HFFc6 (cell line): ENCODE measurements at regions not wholly inside any gene's neighbourhood (a gene's known extent, or its start where the extent isn't known, plus 50 kb on each side); places are given as distances from the start of the nearest gene placed in this dataset.

ENCODE experiments used
- DNase-seq: peaks from one replicate; pipeline ENCODE4 v3.0.0-alpha.2; 2018
- H3K27ac Mint-ChIP-seq: 2 replicates; pipeline ENCODE4 v1.8.0; 2020; ENCODE audit warnings: mild to moderate bottlenecking, mixed read lengths
- H3K27me3 Mint-ChIP-seq: 2 replicates; pipeline ENCODE4 v1.8.0; 2021; ENCODE audit warnings: mild to moderate bottlenecking, moderate library complexity, mixed read lengths; ENCODE audit not compliant: insufficient read depth
- H3K36me3 Mint-ChIP-seq: 2 replicates; pipeline ENCODE4 v1.8.0; 2021; ENCODE audit warnings: low read depth, mixed read lengths
- H3K4me1 Mint-ChIP-seq: 2 replicates; pipeline ENCODE4 v1.8.0; 2020; ENCODE audit warnings: low read depth, mixed read lengths
- H3K4me3 Mint-ChIP-seq: 2 replicates; pipeline ENCODE4 v1.8.0; 2020; ENCODE audit warnings: mild to moderate bottlenecking, moderate library complexity, mixed read lengths
- H3K9me3 Mint-ChIP-seq: 2 replicates; pipeline ENCODE4 v1.8.0; 2020; ENCODE audit warnings: mild to moderate bottlenecking, mixed read lengths
- CTCF ChIP-seq: fragments of 200-600 bp; sonication (generic); IDR thresholded peaks from 2 replicates; pipeline ENCODE4 v1.5.0; 2021; ENCODE audit warnings: antibody characterized with exemption, mild to moderate bottlenecking

- Mint-ChIP-seq H3K9me3 (peaks cover 57% of the 10 kb centered on the region), H3K4me1 (no peaks in the 10 kb centered on the region), H3K27me3 (no peaks in the 10 kb centered on the region), H3K4me3 (no peak overlapping the region), H3K27ac (no peak overlapping the region), H3K36me3 (peaks cover 4% of the 10 kb centered on the region; the same call in 1 of the 2 replicates)
- no peak for DNase-seq
- TF ChIP-seq CTCF, result no peak
Measured at GRCh38 chr11:134802598-134802997, 390.6 kb upstream of the B3GAT1 start.

- no peak for DNase-seq
- no peak overlapping the region for H3K27ac Mint-ChIP-seq
- no peaks in the 10 kb centered on the region for H3K4me1 Mint-ChIP-seq
- no peak for TF ChIP-seq CTCF
- H3K27me3 Mint-ChIP-seq, result no peaks in the 10 kb centered on the region
- H3K36me3 Mint-ChIP-seq, result peaks cover 4% of the 10 kb centered on the region; the same call in 1 of the 2 replicates
- H3K4me3 Mint-ChIP-seq, result no peak overlapping the region
- peaks cover 58% of the 10 kb centered on the region for H3K9me3 Mint-ChIP-seq
Measured at GRCh38 chr11:134802116-134802515, 390.1 kb upstream of the B3GAT1 start.

- DNase-seq, result no peak
- H3K27ac Mint-ChIP-seq, result no peak overlapping the region
- no peak for TF ChIP-seq CTCF
- H3K27me3 Mint-ChIP-seq, result peaks cover 2% of the 10 kb centered on the region; the same call in 1 of the 2 replicates
- H3K9me3 Mint-ChIP-seq, result peaks cover 58% of the 10 kb centered on the region
- no peaks in the 10 kb centered on the region for H3K4me1 Mint-ChIP-seq
- H3K36me3 Mint-ChIP-seq, result peaks cover 4% of the 10 kb centered on the region; the same call in 1 of the 2 replicates
- no peak overlapping the region for H3K4me3 Mint-ChIP-seq
Measured at GRCh38 chr11:134801570-134801969, 389.5 kb upstream of the B3GAT1 start.

GRCh38 chr11:134800826-134801225 lies 388.8 kb upstream of the B3GAT1 start:
- DNase-seq, result no peak
- H3K36me3 Mint-ChIP-seq, result peaks cover 4% of the 10 kb centered on the region; the same call in 1 of the 2 replicates

GRCh38 chr11:134800130-134800529 lies 388.1 kb upstream of the B3GAT1 start:
- Mint-ChIP-seq H3K4me1 (no peaks in the 10 kb centered on the region), H3K27ac (no peak overlapping the region), H3K27me3 (peaks cover 2% of the 10 kb centered on the region; the same call in 1 of the 2 replicates), H3K4me3 (no peak overlapping the region), H3K36me3 (peaks cover 4% of the 10 kb centered on the region; the same call in 1 of the 2 replicates), H3K9me3 (peaks cover 50% of the 10 kb centered on the region)
- TF ChIP-seq CTCF, result no peak
- no peak for DNase-seq

More at GRCh38 chr11:134800826-134801225, 388.8 kb upstream of the B3GAT1 start:
- H3K4me1 Mint-ChIP-seq, result no peaks in the 10 kb centered on the region
- no peak overlapping the region for H3K27ac Mint-ChIP-seq
- TF ChIP-seq CTCF, result no peak
- H3K4me3 Mint-ChIP-seq, result no peak overlapping the region
- H3K27me3 Mint-ChIP-seq, result peaks cover 2% of the 10 kb centered on the region; the same call in 1 of the 2 replicates
- peaks cover 54% of the 10 kb centered on the region for H3K9me3 Mint-ChIP-seq
